Left hindlimb (tissue), 1 donor: ENCODE measurements at regions not wholly inside any gene's neighbourhood (a gene's known extent, or its start where the extent isn't known, plus 50 kb on each side); places are given as distances from the start of the nearest gene placed in this dataset.
"Not testable (repeated sequence)": the region's sequence is repeated elsewhere in the genome, so short reads cannot be mapped to it uniquely, and the experiment has no call there.

Experiments
- DNase-seq: peaks from one replicate; pipeline ENCODE4 v3.0.0-alpha.2; 2018

DNA sequence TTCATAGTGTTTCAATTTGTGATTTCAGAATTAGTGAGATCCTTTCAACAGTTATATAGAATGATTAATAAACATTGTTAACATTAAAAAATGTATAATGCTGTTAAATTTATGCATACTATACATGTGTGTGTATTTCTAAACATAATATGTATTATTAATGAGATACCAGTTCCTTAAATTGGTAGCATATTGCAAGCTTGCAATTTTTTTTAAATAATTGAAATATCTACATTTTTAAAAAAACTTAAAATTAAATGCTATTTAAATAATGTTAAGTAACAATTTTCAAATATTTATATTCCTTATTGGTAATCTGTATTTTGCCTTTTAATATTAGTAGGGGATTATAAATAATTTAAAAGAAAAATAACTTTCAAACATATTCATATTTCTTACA lies 1479.5 kb upstream of the PCDH7 start:
- DNase-seq, result no peak

DNA sequence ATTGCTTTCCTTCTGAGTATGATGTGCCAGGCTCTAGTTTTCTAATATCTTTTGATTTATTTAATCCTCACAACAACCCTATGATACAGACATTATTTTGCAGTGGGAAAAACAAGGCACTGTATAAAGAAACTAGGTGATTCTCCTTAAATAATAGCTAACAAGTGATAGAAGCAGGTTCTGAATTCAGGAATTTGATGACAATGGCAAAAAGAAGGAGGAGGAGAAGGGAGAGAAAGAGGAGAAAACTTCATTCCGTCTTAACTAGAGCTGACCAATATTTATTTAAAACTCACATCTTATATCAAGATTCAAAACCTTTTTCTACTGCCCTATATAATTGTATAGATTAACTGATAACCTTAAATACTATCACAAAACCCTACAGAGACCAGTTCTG lies 1477.1 kb upstream of the PCDH7 start:
- DNase-seq, result no peak

DNA sequence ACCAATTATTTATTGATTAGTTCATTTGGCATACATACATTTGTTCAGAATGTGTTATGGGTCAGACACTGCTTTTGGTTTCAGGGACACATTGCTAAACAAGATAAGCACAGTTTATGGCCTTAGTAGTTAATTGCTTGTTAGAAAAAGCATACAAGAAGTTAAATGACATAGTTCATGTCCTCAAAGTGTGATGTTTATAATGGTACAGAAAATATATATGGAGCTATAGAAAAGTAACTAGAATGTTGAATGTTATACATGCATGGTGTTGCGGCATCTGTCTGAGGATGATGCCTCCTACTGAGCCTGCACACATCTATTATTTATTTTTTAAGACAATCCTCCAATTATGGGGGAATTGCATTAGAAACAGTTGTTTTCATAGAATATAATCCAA lies 1476.3 kb upstream of the PCDH7 start:
- DNase-seq, result no peak

DNA sequence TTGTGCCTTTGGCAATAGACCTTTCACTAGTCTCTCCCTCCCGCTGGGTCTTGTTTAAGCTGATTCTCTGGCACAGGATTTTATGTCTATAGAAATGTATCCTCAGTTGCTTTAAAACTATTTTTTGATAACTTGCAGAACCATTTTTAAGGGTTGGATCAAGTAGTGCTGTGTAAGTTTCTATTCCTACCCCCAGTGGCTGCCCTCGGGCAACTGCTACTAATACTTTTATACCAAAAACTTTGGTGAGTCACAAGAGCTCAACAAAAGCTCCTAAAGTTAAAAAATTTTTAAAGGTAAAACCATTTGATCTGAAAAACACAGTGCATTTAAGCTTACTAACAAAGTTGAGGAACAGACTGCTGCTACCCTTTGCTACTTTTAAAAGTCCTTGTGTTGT lies 1460.6 kb upstream of the PCDH7 start:
- no peak for DNase-seq

DNA sequence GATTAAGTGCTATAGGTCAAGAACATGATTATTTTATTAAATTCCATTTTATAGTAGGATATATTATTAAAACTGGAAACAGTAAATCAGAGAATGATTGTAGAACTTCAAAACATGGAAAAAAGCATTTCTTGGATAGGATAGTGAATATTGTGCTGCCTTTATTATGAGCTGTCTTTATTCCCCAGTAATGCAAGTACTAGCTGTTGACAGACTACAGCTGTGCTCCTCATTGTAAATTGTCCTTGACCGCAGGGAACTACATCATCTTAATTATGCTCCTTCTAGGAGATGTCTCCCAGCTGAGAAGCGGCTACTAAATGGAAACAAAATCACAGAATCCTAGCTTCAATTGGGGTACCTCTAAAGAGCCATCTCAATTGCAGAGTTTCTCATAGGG lies 1457.2 kb upstream of the PCDH7 start:
- DNase-seq, result no peak

DNA sequence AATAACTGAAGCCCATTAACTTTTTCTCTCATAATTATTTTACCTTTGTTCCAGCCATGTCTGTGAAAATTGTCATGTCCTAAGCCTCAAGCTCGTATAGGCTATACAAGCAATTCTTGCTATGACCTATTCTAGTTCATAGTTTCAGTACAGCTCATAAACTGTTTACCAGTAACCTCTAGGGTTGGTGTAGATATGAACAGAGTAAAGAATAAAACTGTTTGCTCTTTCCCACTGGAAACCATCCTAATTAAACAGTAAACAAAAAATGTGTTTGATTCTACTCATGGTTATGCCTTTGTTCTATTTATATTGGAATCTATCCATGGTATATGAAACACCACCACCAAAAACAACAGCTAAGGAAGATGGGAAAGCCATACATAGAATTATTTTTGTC lies 1444.0 kb upstream of the PCDH7 start:
- no peak for DNase-seq

DNA sequence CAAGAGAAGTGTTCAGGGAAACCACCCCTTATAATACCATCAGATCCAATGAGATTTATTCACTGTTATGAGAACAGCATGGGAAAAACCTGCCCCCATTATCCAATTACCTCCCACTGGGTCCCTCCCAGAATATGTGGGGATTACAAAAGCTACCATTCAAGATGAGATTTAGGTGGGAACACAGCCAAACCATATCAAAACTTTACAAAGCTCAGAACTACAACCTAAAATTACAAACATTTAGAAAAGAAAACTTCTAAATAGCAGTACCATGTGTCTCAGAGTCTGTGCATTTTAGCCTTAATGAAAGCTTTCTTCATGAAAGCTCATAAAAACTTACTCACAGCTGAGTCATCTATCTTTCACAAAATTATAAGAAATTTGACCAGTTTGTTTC lies 1442.8 kb upstream of the PCDH7 start:
- DNase-seq, result no peak

DNA sequence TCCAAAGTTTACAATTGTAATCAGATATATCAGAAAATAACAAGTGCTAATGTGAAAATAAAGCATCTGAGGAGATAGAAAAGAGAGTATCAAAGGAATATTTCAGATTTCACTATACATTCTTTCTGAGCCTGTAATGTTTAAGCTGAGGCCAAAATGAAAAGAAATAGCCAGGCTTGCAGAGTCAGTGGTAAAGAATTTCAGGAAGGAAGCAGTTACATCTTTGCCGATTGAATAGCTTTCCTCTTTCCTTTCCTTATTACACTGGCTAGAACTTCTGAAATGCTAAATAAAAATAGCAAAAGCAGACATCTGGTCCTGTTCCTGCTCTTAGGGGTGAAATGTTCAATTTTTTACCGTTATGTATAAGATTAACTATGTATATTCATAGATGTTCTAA lies 1441.6 kb upstream of the PCDH7 start:
- no peak for DNase-seq

DNA sequence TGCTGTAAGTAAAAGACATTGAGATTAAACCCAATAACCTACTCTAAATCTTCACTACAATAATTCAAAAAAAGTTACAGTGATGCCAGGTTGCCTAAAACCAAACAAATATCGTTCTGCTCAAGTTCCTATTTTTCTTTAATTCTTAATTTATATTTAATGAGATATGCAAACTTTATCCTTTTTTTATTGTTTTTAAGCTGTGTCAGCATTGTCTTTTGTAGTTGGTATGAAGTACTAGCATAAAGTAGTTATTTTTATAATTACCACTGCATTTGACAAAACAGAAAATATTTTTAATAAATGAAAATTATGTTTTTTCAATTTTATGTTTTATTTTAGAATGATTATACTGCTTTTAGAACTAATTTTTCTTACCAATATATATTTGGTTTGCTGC lies 1431.1 kb upstream of the PCDH7 start:
- no peak for DNase-seq

DNA sequence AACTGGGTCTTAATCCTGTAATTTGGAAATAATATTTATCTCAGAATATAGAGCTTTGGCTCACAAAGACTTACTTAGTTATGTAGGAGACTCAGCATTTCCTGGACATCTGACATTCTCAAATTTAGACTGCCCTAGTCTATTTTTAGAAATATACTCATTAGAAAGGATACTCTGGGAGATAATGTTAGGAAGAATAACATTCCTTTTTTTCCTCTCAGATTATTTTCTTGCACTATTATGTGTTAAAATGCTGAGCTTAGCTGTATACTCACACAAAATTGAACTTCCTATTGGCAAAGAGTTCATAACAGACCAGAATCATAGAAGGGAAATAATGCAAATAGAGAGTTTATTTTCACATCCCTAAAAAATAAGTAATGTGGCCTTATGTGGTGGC lies 1424.9 kb upstream of the PCDH7 start:
- no peak for DNase-seq

DNA sequence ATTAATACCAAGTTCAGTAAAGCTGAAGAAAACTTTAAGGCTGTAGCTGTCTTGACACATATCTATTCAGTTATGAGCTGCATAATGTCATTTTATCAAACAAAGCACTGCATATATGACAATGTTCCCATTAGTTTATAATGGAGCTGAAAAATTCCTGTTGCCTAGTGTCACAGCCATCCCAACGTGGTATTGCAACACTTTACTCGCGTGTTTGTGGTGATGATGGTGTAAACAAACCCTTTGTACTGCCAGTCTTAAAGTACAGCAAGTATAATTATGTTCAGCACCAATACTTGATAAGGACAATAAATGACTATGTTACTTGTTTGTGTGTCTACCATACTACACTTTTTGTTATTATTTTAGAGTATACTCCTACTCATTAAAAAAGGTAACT lies 1415.6 kb upstream of the PCDH7 start:
- no peak for DNase-seq

DNA sequence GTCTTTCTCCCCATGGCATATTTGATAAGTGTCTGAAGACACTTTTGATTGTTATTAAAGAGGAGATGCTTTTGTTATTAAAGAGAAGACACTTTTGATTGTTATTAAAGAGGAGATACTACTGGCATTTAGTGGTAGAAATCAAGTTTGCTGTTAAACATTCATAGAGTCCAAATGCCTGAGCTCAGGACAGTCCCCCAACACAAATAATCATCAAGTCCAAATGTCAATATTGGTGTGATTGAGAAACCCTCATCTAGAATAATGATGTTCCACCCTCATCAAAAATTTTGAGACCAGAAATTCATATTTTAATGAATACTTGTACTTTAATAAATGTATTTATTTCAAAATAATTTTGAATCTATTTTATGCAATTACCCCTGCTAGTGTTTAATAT lies 1412.9 kb upstream of the PCDH7 start:
- DNase-seq, result no peak

DNA sequence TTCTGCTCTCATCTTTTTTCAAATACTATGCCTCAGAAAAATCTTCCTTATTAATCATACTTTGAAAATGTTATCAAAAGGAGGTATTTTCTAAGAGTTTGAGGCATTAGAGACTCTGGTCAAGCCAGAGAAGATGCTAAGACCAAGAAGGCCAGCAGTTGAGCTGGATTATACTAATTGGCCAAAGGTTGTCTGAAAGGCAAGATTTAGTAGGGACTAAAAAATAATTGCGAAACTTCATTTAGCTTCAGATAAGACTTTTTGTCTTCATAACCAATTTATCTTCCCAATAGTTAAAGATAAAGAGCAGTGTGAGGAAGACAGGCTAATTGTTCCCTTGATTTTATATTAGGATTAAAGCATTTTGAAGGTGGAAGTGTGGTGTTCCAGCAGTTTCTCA lies 1412.4 kb upstream of the PCDH7 start:
- no peak for DNase-seq

DNA sequence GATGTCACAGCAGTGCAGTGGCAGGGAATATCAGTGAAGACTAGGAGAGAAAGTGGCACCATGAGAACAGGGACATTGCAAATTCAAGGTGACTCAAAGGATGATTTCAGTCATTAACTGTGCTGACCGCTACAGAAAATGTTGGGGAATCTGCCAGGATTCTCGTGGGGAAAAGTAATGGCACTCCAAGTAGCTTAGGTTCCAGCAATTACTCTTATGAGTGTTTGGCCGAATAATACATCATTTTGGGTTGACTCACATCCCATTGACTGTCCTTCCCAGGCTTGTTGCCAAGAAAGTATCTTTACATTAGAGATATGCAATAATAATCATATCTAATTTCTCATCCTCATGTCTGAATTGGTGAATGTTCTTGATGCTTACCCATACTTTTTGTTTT lies 1411.1 kb upstream of the PCDH7 start:
- DNase-seq, result no peak

DNA sequence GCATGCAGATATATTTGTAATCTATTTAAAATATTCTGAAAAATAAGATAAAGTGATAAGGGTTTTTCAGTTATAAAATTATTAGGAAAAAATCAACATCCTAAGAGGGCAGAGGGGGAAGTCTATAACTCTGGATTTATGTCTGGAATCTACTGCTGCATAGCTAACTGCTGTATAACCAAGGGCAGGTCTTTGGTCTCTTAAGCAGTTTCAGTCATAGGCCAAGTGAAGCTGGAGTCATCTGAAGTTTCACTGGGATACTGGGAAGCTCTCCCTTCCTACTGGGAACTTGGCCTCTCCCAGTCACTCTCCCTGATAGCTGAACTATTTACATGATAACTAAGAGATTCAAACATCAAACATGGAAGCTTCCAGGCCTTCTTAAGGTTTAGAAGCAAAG lies 1409.9 kb upstream of the PCDH7 start:
- DNase-seq, result no peak

DNA sequence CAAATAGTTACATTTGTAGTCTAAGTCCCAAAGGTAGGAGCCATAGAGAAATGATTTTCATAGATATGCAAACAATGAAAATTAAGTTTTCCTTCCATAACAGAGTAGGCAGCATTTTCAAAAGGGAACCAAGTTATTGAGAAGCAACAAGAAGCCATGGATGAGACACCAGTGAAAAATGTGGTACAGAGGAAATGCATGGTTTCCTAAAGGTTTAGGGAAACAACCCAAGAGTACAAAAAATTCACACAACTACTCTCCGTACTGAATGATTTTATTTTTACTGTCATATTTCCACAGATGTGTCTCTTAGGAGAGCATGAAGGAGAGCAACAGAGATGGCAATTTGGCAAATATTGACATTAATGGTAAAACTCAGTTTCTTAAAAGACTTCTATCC lies 1408.9 kb upstream of the PCDH7 start:
- DNase-seq, result no peak

DNA sequence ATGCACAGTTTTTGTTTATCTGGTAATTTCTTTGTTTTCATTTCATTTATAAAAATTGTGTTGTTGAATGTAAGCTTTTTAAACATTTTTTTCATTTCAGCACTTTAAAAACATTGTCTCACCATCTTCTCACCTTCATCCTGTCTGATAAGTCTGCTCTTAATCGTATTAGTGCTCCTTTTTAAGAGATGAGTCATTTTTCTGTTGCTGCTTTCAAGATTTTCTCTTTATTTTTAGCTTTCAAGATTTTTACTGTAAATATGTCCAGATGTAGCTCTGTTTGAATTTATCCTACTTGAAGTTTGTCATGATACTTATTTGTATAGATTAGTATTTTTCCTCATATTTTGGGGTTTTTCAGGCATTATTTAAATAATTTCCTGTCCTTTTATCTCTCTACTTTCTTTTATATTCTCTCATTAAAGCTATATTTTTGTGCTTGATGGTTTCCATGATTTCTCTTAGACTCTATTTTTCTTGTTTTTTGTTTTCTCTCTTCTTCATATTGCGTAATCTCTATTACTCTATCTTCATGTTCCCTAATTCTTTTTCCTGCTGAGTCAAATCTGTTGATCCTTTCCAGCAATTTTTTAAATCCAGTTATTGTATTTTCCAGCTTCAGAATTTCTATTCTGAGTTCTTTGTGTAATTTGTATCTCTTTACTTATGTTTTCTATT lies 1400.4 kb upstream of the PCDH7 start:
- DNase-seq, result no peak

DNA sequence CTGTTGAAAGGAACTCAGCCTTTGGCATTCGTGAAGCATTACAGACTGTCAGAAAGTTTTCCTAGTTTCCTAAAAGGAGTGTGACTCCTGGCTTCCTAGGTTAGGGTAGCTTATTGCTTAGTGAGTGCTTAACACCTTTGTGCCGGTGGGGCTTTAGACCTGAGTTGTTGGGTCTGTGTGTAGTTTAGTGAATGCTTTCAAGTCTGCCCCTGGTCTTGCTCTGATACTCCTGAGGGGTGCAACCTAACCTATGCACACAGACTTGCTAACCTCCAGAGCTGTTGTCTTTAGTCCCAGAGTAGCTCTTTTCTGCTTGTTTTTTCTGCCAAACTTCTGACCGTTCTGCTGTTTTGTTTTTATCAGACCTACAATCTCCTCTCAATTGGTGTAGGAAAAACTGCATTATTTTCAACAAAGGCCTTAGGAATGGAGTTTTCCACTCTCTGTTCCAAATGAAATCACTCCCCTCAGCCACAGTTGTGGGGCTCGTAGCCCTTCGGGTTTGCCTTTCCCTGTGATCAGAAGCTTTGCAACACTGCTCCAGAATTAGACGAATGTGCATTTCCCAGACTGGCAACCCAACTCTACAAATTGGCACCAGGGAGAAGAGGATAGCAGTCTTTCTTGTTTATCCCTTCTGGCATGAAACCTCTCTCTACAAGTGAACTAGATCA lies 1399.1 kb upstream of the PCDH7 start:
- no peak for DNase-seq

DNA sequence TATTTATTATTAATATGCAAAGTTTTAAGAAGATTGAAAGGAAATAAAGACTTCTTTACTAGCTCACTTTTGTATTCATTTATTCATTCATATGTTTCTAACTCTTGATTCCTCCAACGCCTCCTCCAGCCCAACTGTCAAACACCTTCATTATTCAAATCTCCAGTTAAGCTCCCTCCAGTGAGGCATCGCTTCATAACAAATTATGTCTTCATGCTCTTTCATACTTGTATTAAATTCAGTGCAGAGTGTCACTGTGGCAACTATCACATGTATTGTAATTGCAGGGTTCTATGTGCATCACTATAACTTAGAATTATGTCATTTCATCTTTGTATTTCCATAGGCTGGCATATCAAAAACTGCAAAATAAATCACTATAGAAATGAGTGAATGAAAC lies 1394.2 kb upstream of the PCDH7 start:
- no peak for DNase-seq

DNA sequence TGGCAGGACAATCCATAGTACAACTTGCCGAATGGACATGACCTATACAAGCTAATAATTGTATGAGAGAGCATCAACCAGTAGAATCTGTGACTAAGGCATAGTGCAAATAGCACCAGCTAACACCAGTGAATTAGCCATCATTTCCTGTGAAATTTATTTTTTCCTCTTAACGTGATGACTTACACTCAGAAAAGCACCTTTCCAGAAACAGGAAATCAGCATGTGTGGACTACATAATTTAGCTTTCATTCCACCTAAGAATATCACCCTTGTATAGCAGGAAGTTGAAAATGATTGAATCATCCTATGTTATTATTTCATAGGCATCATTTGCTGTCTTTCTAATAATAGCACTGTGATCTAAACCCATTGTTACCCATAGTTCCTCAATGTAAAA lies 1393.4 kb upstream of the PCDH7 start:
- no peak for DNase-seq

DNA sequence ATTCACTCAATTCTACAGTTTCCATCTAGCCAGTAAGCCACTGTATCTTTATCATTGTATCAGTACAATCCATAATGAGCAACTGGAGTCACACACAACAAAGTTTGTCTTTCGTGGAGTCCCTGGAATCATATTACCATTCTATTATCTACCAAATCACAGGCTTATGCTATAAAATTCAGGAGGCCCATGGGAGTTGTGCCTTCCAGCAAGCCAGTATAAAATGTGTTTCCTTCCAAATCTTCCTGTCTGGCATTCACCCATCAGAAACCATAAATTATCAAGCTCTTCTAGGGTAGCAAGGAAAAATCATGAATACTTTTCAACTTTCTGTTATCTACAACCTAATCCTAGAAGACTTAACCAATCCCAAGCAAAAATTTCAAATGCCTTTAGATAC lies 1383.3 kb upstream of the PCDH7 start:
- DNase-seq, result no peak

DNA sequence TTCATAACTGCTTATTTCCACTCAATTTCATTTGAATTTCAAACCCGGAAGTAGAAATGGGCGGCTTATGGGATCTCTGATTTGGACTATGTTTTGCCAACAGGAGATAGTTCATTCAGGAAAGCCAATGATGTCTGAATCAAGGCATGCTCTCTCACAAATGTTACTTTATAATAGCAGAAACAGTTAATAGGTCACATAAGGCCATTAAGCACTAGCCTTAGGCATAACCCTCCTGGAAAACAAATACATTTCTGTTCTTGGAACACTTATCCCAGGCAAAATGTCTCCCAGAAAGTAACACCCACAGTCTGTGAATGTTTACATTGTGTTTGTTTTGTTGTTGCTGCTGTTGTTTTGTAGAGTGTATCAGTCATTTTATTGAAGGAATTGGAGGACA lies 1347.2 kb upstream of the PCDH7 start:
- DNase-seq, result no peak

DNA sequence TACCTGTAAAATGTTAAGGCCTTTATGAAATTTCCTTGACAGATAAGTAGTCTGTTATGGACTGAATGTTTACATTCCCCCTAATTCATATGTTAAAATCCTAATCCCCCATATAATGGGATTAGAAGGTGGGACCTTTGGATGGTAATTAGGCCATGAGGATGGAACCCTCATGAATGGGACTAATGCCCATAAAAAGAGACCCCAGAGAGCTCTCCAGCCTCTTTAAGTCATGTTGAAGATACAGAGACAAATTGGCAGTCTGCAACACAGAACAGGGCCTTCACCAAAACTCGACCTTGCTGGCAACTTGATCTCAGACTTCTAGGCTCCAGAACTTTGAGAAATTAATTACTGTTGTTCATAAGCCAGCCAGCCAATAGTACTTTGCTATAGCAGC lies 1344.5 kb upstream of the PCDH7 start:
- no peak for DNase-seq

DNA sequence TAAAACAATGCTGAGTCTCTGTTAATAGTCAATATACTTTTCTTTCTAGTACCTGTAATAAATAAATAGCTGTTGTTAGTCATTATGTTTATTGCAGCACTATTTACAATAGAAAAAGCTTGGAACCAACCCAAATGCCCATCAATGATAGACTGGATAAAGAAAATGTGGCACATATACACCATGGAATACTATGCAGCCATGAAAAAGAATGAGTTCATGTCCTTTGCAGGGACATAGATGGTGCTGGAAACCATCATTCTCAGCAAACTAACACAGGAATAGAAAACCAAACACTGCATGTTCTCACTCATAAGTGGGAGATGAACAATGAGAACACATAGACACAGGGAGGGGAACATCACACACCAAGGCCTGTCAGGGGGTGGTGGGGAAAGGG lies 1341.9 kb upstream of the PCDH7 start:
- DNase-seq, result not testable (repeated sequence)

DNA sequence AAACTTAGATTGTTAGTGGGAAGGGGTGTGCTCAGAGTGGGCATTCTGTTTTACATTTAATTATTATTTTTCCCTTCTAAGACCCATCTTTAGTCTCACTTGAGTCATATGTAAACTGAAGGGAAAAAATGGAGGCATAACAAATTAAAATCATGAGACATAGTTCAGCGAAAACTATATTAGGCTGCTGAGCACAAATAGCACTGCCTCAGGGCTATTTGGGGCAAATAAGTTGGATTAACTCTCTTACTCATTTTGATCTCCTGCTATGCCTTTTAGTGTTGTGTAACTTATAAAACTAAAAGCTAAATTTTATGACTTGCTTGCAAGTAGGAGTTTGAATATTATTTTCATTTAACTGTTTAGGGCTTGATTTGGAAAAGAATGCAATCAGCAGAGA lies 1329.2 kb upstream of the PCDH7 start:
- no peak for DNase-seq
